T-helper 2 cell treated with Interferon-gamma antibody and Interleukin-4, amounts not matched to agents 5 μg/mL and 100 μg/mL, for 36 hours (primary cell): ENCODE measurements at regions not wholly inside any gene's neighbourhood (a gene's known extent, or its start where the extent isn't known, plus 50 kb on each side); places are given as distances from the start of the nearest gene placed in this dataset.
"Not testable (repeated sequence)": the region's sequence is repeated elsewhere in the genome, so short reads cannot be mapped to it uniquely, and the experiment has no call there.

Experiments
- DNase-seq: peaks from one replicate; pipeline ENCODE4 v3.0.0; 2021; ENCODE audit warnings: low spot score
- H3K27ac Mint-ChIP-seq: one replicate; pipeline ENCODE4 v1.8.0; 2021; ENCODE audit warnings: mild to moderate bottlenecking, mixed read lengths
- H3K27me3 Mint-ChIP-seq: one replicate; pipeline ENCODE4 v1.8.0; 2021; ENCODE audit warnings: low read depth, mixed read lengths
- H3K36me3 Mint-ChIP-seq: one replicate; pipeline ENCODE4 v1.8.0; 2021; ENCODE audit warnings: low read depth, mixed read lengths
- H3K4me1 Mint-ChIP-seq: one replicate; pipeline ENCODE4 v1.8.0; 2021; ENCODE audit warnings: low read depth, mixed read lengths
- H3K4me3 Mint-ChIP-seq: one replicate; pipeline ENCODE4 v1.8.0; 2022; ENCODE audit warnings: mild to moderate bottlenecking, moderate library complexity, mixed read lengths
- H3K9me3 Mint-ChIP-seq: one replicate; pipeline ENCODE4 v1.8.0; 2021; ENCODE audit warnings: mixed read lengths

GRCh38 chr10:57049096-57049495 is 688.0 kb upstream of the ZWINT start:
- Mint-ChIP-seq H3K4me1 (no peaks in the 10 kb centered on the region), H3K36me3 (no peaks in the 10 kb centered on the region), H3K27me3 (no peaks in the 10 kb centered on the region), H3K27ac (no peak overlapping the region), H3K4me3 (no peak overlapping the region), H3K9me3 (peaks cover 33% of the 10 kb centered on the region)
- no peak for DNase-seq

- Mint-ChIP-seq H3K4me1 (no peaks in the 10 kb centered on the region), H3K36me3 (no peaks in the 10 kb centered on the region), H3K4me3 (no peak overlapping the region), H3K27me3 (no peaks in the 10 kb centered on the region), H3K9me3 (peaks cover 18% of the 10 kb centered on the region), H3K27ac (no peak overlapping the region)
- no peak for DNase-seq
These were observed 677.5 kb upstream of the ZWINT start for GRCh38 chr10:57038531-57038930.

GRCh38 chr10:57035310-57035709 is 674.3 kb upstream of the ZWINT start:
- no peaks in the 10 kb centered on the region for H3K36me3 Mint-ChIP-seq
- H3K9me3 Mint-ChIP-seq, result peaks cover 31% of the 10 kb centered on the region
- H3K4me1 Mint-ChIP-seq, result no peaks in the 10 kb centered on the region
- no peak for DNase-seq
- H3K27me3 Mint-ChIP-seq, result no peaks in the 10 kb centered on the region
- H3K4me3 Mint-ChIP-seq, result no peak overlapping the region
- H3K27ac Mint-ChIP-seq, result no peak overlapping the region

- H3K9me3 Mint-ChIP-seq, result peaks cover 38% of the 10 kb centered on the region
These were observed 671.2 kb upstream of the ZWINT start for GRCh38 chr10:57032301-57032700.

DNA sequence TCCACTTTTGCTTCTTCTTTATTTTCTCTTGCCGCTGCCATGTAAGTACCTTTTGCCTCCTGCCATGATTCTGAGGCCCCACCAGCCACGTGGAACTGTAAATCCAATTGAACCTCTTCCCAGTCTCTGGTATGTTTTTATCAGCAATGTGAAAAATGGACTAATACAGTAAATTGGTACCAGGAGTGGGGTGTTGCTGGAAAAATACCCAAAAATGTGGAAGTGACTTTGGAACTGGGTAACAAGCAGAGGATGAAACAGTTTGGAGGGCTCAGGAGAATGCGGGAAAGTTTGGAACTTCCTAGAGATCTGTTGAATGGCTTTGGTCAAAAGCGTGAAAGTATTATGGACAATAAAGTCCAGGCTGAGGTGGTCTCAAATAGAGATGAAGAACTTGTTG is 670.3 kb upstream of the ZWINT start:
- no peak overlapping the region for H3K4me3 Mint-ChIP-seq
- no peak overlapping the region for H3K27ac Mint-ChIP-seq
- no peaks in the 10 kb centered on the region for H3K27me3 Mint-ChIP-seq
- H3K9me3 Mint-ChIP-seq, result peaks cover 35% of the 10 kb centered on the region
- H3K4me1 Mint-ChIP-seq, result no peaks in the 10 kb centered on the region
- no peaks in the 10 kb centered on the region for H3K36me3 Mint-ChIP-seq
- DNase-seq, result no peak

More at GRCh38 chr10:57032301-57032700, 671.2 kb upstream of the ZWINT start:
- not testable (repeated sequence) for H3K4me1 Mint-ChIP-seq, H3K4me3 Mint-ChIP-seq, H3K36me3 Mint-ChIP-seq, H3K27ac Mint-ChIP-seq, DNase-seq, H3K27me3 Mint-ChIP-seq

DNA sequence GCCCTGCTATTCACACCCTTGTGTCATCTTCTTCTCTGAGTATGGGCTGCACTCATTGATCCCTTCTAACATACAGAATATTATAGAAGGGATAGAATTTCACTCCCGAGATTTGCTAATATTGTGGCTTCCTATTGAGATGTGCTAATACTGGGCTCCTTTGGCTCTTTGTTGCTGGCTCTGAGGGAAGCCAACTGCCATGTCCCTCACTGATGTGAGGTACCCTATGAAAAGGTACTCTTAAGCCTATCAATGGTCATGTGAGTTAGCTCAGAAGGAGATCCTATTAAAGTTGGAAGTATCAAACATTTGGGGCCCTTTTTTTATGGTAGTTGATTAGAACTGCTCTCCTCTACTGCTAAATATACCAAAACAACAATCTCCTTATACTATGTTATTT is 665.2 kb upstream of the ZWINT start:
- Mint-ChIP-seq H3K27me3 (no peaks in the 10 kb centered on the region), H3K4me1 (no peaks in the 10 kb centered on the region), H3K36me3 (no peaks in the 10 kb centered on the region), H3K9me3 (peaks cover 27% of the 10 kb centered on the region), H3K27ac (no peak overlapping the region), H3K4me3 (no peak overlapping the region)
- no peak for DNase-seq

DNA sequence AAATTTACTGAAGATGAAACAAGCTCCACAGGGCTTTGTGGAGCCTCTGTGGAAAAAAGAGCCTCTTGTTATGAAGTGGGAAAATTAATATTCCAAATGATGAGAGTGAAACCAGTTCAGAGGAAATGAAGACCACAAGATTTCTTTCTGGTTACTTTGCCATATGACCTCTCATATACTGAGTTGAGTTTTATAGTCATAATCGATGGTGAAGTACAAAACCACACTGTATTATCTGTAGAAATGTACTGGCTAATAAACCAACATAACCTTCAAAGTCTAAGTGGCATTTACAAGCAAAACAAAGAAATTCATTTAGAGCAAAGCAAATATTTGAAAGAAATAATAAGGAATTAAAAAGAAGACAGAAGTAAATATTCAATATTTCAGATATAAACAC is 662.6 kb upstream of the ZWINT start:
- Mint-ChIP-seq H3K27ac (no peak overlapping the region), H3K27me3 (no peaks in the 10 kb centered on the region), H3K4me1 (no peaks in the 10 kb centered on the region), H3K4me3 (no peak overlapping the region), H3K9me3 (peaks cover 25% of the 10 kb centered on the region), H3K36me3 (no peaks in the 10 kb centered on the region)
- DNase-seq, result no peak

DNA sequence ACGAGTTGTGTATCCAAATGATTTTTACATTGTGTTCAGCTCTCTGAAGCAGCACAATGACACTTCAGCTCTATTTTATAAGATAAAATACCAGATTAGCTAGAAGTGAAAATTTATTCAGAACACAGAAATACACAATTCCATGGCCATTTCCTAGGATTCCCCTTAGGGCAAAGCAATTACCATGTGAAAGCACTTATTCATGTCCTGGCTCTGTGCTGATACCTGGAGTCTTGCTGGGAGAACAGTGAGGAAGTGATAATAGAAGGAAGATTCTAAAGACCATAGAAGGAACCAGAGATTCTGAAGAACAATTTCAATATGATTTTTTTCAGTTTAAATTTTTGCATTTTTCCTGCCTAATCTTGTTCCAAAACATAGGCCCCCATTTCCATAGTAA is 657.4 kb upstream of the ZWINT start:
- no peaks in the 10 kb centered on the region for H3K36me3 Mint-ChIP-seq
- no peak overlapping the region for H3K4me3 Mint-ChIP-seq
- H3K9me3 Mint-ChIP-seq, result peaks cover 32% of the 10 kb centered on the region

GRCh38 chr10:57017356-57018037 is 656.4 kb upstream of the ZWINT start:
- Mint-ChIP-seq H3K4me3 (no peak overlapping the region), H3K36me3 (no peaks in the 10 kb centered on the region), H3K4me1 (no peaks in the 10 kb centered on the region), H3K27me3 (no peaks in the 10 kb centered on the region), H3K9me3 (peaks cover 29% of the 10 kb centered on the region), H3K27ac (no peak overlapping the region)
- DNase-seq, result no peak

More for the DNA sequence above, 657.4 kb upstream of the ZWINT start:
- DNase-seq, result no peak
- H3K4me1 Mint-ChIP-seq, result no peaks in the 10 kb centered on the region
- H3K27me3 Mint-ChIP-seq, result no peaks in the 10 kb centered on the region
- H3K27ac Mint-ChIP-seq, result no peak overlapping the region

GRCh38 chr10:57015595-57016318 is 654.7 kb upstream of the ZWINT start:
- H3K27ac Mint-ChIP-seq, result no peak overlapping the region
- no peak overlapping the region for H3K4me3 Mint-ChIP-seq
- no peaks in the 10 kb centered on the region for H3K27me3 Mint-ChIP-seq
- no peaks in the 10 kb centered on the region for H3K4me1 Mint-ChIP-seq
- no peak for DNase-seq
- no peaks in the 10 kb centered on the region for H3K36me3 Mint-ChIP-seq
- H3K9me3 Mint-ChIP-seq, result peaks cover 26% of the 10 kb centered on the region

DNA sequence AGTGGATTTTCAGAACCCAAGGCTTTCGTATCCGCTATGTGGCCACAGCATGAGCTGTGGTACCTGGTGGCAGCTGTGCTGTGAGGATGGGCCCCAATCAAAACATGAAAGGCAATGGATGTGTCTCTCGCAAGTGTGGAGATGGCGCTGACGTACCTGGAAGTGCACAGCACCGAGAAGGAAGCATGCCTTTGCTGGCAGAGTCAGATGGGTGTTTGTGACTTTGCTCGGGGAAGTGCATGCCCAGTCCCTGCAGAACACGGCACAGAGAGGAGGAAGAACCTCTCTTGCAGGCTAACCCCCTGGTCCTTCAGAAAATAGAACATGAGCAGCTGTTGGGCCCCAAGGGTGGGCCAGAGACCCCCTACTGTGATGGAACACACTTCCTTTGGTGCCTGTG is 654.1 kb upstream of the ZWINT start:
- no peaks in the 10 kb centered on the region for H3K36me3 Mint-ChIP-seq
- peaks cover 26% of the 10 kb centered on the region for H3K9me3 Mint-ChIP-seq
- H3K4me3 Mint-ChIP-seq, result no peak overlapping the region
- no peaks in the 10 kb centered on the region for H3K4me1 Mint-ChIP-seq
- no peak for DNase-seq
- no peaks in the 10 kb centered on the region for H3K27me3 Mint-ChIP-seq
- H3K27ac Mint-ChIP-seq, result no peak overlapping the region

DNA sequence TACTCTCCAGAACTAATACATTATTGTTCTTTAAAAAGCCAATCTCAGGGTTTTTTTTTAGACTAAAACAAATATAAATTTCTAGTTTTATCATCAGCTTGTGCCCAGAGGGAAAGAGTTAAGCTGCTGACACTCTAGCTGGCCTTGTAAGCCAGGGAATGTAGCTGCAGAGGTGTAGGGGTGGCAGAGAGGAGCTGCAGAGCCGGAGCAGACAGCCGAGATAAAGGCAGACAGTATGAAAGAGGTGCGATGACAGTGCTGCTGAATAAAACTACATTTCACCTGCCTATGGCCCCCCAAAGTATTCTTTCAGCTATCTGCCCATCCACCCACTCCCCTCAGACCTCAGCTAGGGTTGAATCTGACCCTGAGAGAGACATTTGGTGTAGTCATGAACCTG is 653.7 kb upstream of the ZWINT start:
- DNase-seq, result no peak
- Mint-ChIP-seq H3K27me3 (no peaks in the 10 kb centered on the region), H3K4me3 (no peak overlapping the region), H3K27ac (no peak overlapping the region), H3K9me3 (peaks cover 25% of the 10 kb centered on the region), H3K36me3 (no peaks in the 10 kb centered on the region), H3K4me1 (no peaks in the 10 kb centered on the region)

GRCh38 chr10:57008189-57008588 is 647.1 kb upstream of the ZWINT start:
- H3K36me3 Mint-ChIP-seq, result no peaks in the 10 kb centered on the region
- H3K4me3 Mint-ChIP-seq, result no peak overlapping the region
- H3K9me3 Mint-ChIP-seq, result peaks cover 24% of the 10 kb centered on the region
- no peak for DNase-seq
- no peaks in the 10 kb centered on the region for H3K27me3 Mint-ChIP-seq
- no peak overlapping the region for H3K27ac Mint-ChIP-seq
- no peaks in the 10 kb centered on the region for H3K4me1 Mint-ChIP-seq

DNA sequence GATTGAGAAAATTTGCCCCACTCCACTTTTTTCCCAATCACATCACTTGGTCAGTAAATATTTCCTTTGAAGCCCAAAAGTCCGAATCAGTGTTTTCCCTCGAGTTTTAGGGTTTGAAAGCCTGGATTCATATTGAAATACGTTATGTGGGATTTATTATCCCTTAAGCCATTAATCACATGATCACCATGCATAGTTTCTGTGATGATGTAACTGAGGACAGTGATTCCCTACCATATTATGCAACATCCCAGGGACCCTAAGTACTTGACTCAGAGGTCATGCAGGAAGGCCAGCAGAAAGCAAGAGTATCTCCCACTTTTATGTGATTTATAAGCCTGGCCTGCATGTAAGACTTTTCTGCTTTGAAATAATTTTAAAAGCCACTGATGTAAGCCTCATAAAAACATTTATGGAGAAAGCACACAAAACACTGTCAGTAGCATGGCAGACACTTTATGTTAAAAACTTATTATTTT is 630.6 kb upstream of the ZWINT start:
- no peak overlapping the region for H3K27ac Mint-ChIP-seq
- no peaks in the 10 kb centered on the region for H3K36me3 Mint-ChIP-seq
- no peaks in the 10 kb centered on the region for H3K4me1 Mint-ChIP-seq

More for the DNA sequence above, 630.6 kb upstream of the ZWINT start:
- Mint-ChIP-seq H3K4me3 (no peak overlapping the region), H3K27me3 (no peaks in the 10 kb centered on the region), H3K9me3 (peaks cover 47% of the 10 kb centered on the region)
- DNase-seq, result no peak
